H1 (cell line): ENCODE measurements at regions not wholly inside any gene's neighbourhood (a gene's known extent, or its start where the extent isn't known, plus 50 kb on each side); places are given as distances from the start of the nearest gene placed in this dataset.
A peak's percentile ranks its signal among the peaks of the same experiment; 100 is the strongest.

Source experiments
- CTCF ChIA-PET: fragments of 300-600 bp; sonication (Branson Sonifier 250); formaldehyde crosslinking; loops from one replicate; lab custom pipeline; 2021; ENCODE audit not compliant: partially characterized antibody; lab: Charles Lee
- POLR2A ChIA-PET: fragments of 300-600 bp; sonication (Branson Sonifier 250); formaldehyde crosslinking; loops from one replicate; lab custom pipeline; 2021; ENCODE audit warnings: inconsistent platforms; ENCODE audit not compliant: partially characterized antibody; lab: Charles Lee
- DNase-seq, 2 experiments: peaks; one replicate each; pipeline versions ENCODE4 v3.0.0 to v3.0.0-alpha.2; 2010 to 2022; ENCODE audit warnings: low spot score in 2 of 2, low read depth in 1 of 2, mixed read lengths in 1 of 2
- FAIRE-seq: peaks from 2 replicates; lab custom pipeline; 2011; peaks lifted over from hg19 to GRCh38; lab: Jason Lieb, UNC
- H2AFZ ChIP-seq: 2 replicates; pipeline ENCODE4 v1.8.1; 2012; ENCODE audit warnings: low read length, inconsistent platforms
- H2AK5ac ChIP-seq: 2 replicates; pipeline ENCODE4 v1.6.1; 2013; ENCODE audit warnings: low read depth, low read length
- H2BK120ac ChIP-seq: replicated peaks from 2 replicates; pipeline ENCODE3; 2013; ENCODE audit warnings: low read depth, low read length, inconsistent platforms
- H2BK12ac ChIP-seq: 2 replicates; pipeline ENCODE4 v1.6.1; 2013; ENCODE audit warnings: low read depth, low read length
- H2BK15ac ChIP-seq: 2 replicates; pipeline ENCODE4 v1.6.1; 2013; ENCODE audit warnings: low read length
- H2BK20ac ChIP-seq: 2 replicates; pipeline ENCODE4 v1.6.1; 2013; ENCODE audit warnings: low read length
- H2BK5ac ChIP-seq: 2 replicates; pipeline ENCODE4 v1.6.1; 2013; ENCODE audit warnings: low read depth, low read length
- H3K14ac ChIP-seq: 2 replicates; pipeline ENCODE4 v1.6.1; 2013; ENCODE audit warnings: inconsistent platforms; ENCODE audit not compliant: insufficient read length
- H3K18ac ChIP-seq: 2 replicates; pipeline ENCODE4 v1.6.1; 2013; ENCODE audit warnings: low read length; ENCODE audit errors: extremely low read depth
- H3K23ac ChIP-seq: 2 replicates; pipeline ENCODE4 v1.6.1; 2013; ENCODE audit warnings: inconsistent platforms; ENCODE audit not compliant: insufficient read length
- H3K23me2 ChIP-seq: 2 replicates; pipeline ENCODE4 v1.6.1; 2013; ENCODE audit warnings: low read depth, low read length
- H3K27ac ChIP-seq: 2 replicates; pipeline ENCODE4 v1.6.1; 2011; ENCODE audit warnings: low read depth, low read length, inconsistent platforms
- H3K27me3 ChIP-seq, 4 experiments: replicated peaks in 1 of 4; 1 replicate in 1 of 4; 2 replicates in 3 of 4; pipeline versions ENCODE4 v1.6.1 to v1.8.1; 2011 to 2013; ENCODE audit warnings: low read length in 3 of 4, mild to moderate bottlenecking in 3 of 4, inconsistent platforms in 2 of 4, mixed read lengths in 2 of 4, moderate library complexity in 1 of 4; ENCODE audit not compliant: control insufficient read depth in 3 of 4, insufficient read depth in 3 of 4; ENCODE audit errors: extremely low read depth in 1 of 4
- H3K36me3 ChIP-seq, 4 experiments: 2 replicates each; pipeline versions ENCODE4 v1.6.1 to v1.8.1; 2011 to 2013; ENCODE audit warnings: mild to moderate bottlenecking in 4 of 4, low read length in 3 of 4, moderate library complexity in 2 of 4, control low read depth in 1 of 4, inconsistent platforms in 1 of 4; ENCODE audit not compliant: insufficient read depth in 4 of 4, control insufficient read depth in 2 of 4
- H3K4ac ChIP-seq: replicated peaks from 2 replicates; pipeline ENCODE3; 2013; ENCODE audit warnings: low read length, low read depth, mixed read lengths, inconsistent platforms; ENCODE audit not compliant: insufficient read length
- H3K4me1 ChIP-seq, 4 experiments: replicated peaks in 1 of 4; 1 replicate in 1 of 4; 2 replicates in 3 of 4; pipeline versions ENCODE4 v1.6.1 to v1.8.1; 2011 to 2013; ENCODE audit warnings: low read length in 3 of 4, inconsistent platforms in 2 of 4, mixed read lengths in 1 of 4; ENCODE audit not compliant: insufficient read depth in 4 of 4, control insufficient read depth in 3 of 4
- H3K4me2 ChIP-seq, 2 experiments: 2 replicates each; pipeline versions ENCODE4 v1.6.1 to v1.8.1; 2011 to 2013; ENCODE audit warnings: low read depth in 2 of 2, low read length in 2 of 2, control low read depth in 1 of 2, inconsistent platforms in 1 of 2, mild to moderate bottlenecking in 1 of 2; ENCODE audit not compliant: insufficient read depth in 1 of 2
- H3K4me3 ChIP-seq, 4 experiments: fragments of 200-600, 300-600 bp in 1 of 4; sonication (generic), shearing (Covaris generic), sonication (Bioruptor Twin) in 1 of 4; 2 replicates each; pipeline versions ENCODE4 v1.5.1 to v1.8.1; 2011 to 2016; ENCODE audit warnings: low read length in 4 of 4, low read depth in 3 of 4, control low read depth in 2 of 4, inconsistent platforms in 2 of 4, mild to moderate bottlenecking in 2 of 4, mixed read lengths in 1 of 4, moderate library complexity in 1 of 4; ENCODE audit not compliant: insufficient read depth in 2 of 4; ENCODE audit errors: extremely low read depth in 1 of 4
- H3K56ac ChIP-seq: replicated peaks from 2 replicates; pipeline ENCODE3; 2013; ENCODE audit warnings: low read depth, mild to moderate bottlenecking, mixed read lengths, low read length, inconsistent platforms; ENCODE audit not compliant: insufficient read length
- H3K79me1 ChIP-seq: 2 replicates; pipeline ENCODE4 v1.6.1; 2013; ENCODE audit warnings: low read depth, low read length, control low read depth
- H3K79me2 ChIP-seq, 2 experiments: 2 replicates each; pipeline versions ENCODE4 v1.6.1 to v1.8.1; 2012 to 2013; ENCODE audit warnings: low read length in 2 of 2, mild to moderate bottlenecking in 2 of 2, inconsistent platforms in 1 of 2; ENCODE audit not compliant: insufficient read depth in 2 of 2, control insufficient read depth in 1 of 2
- H3K9ac ChIP-seq, 4 experiments: replicated peaks in 1 of 4; 1 replicate in 1 of 4; 2 replicates in 3 of 4; pipeline versions ENCODE4 v1.6.1 to v1.8.1; 2011 to 2013; ENCODE audit warnings: low read depth in 3 of 4, low read length in 3 of 4, control low read depth in 2 of 4, mild to moderate bottlenecking in 2 of 4, moderate library complexity in 2 of 4, inconsistent platforms in 1 of 4; ENCODE audit errors: extremely low read depth in 1 of 4
- H3K9me3 ChIP-seq, 2 experiments: 2 replicates each; pipeline versions ENCODE4 v1.6.1 to v1.8.1; 2012 to 2013; ENCODE audit warnings: mild to moderate bottlenecking in 2 of 2, moderate library complexity in 2 of 2, control low read depth in 1 of 2, inconsistent platforms in 1 of 2, low read depth in 1 of 2, low read length in 1 of 2, mixed read lengths in 1 of 2; ENCODE audit not compliant: insufficient read depth in 2 of 2
- H4K20me1 ChIP-seq, 2 experiments: replicated peaks in 1 of 2; 2 replicates each; pipeline versions ENCODE3 to v1.8.1; 2011 to 2013; ENCODE audit warnings: inconsistent platforms in 2 of 2, low read length in 2 of 2, mild to moderate bottlenecking in 1 of 2; ENCODE audit not compliant: insufficient read depth in 2 of 2, control insufficient read depth in 1 of 2
- H4K5ac ChIP-seq: 2 replicates; pipeline ENCODE4 v1.6.1; 2013; ENCODE audit warnings: low read length, low read depth, mixed read lengths, inconsistent platforms; ENCODE audit not compliant: insufficient read length
- H4K8ac ChIP-seq: 2 replicates; pipeline ENCODE4 v1.8.0; 2013; ENCODE audit warnings: mild to moderate bottlenecking, moderate library complexity, low read length, inconsistent platforms; ENCODE audit not compliant: insufficient read depth; ENCODE audit errors: extremely low read depth
- H4K91ac ChIP-seq: replicated peaks from 2 replicates; pipeline ENCODE3; 2013; ENCODE audit warnings: low read length, mixed read lengths, inconsistent platforms; ENCODE audit not compliant: insufficient read length
- CTCF ChIP-seq, 3 experiments: IDR thresholded peaks; 1 replicate in 2 of 3; 2 replicates in 1 of 3; pipeline versions ENCODE4 v1.5.1 to v1.6.1; 2011; ENCODE audit warnings: low read length in 3 of 3, mild to moderate bottlenecking in 3 of 3, inconsistent platforms in 2 of 3, low read depth in 1 of 3, moderate library complexity in 1 of 3; ENCODE audit not compliant: insufficient read depth in 1 of 3; ENCODE audit errors: control extremely low read depth in 1 of 3
- E2F6 ChIP-seq: IDR thresholded peaks from 2 replicates; pipeline ENCODE4 v1.6.1; 2012; ENCODE audit warnings: inconsistent platforms
- JUN ChIP-seq: IDR thresholded peaks from 2 replicates; pipeline ENCODE4 v1.6.1; 2011; ENCODE audit warnings: low read depth, mild to moderate bottlenecking, improper control_type of control experiment, low read length
- NANOG ChIP-seq: IDR thresholded peaks from 2 replicates; pipeline ENCODE4 v1.6.1; 2011; ENCODE audit warnings: low read length, low read depth, mild to moderate bottlenecking, inconsistent platforms; ENCODE audit not compliant: insufficient read depth, poor library complexity, severe bottlenecking
- RAD21 ChIP-seq, 2 experiments: IDR thresholded peaks in 1 of 2; conservative IDR thresholded peaks in 1 of 2; 2 replicates each; pipeline ENCODE4 v1.6.1; 2011; ENCODE audit warnings: low read depth in 2 of 2, low read length in 2 of 2, improper control_type of control experiment in 1 of 2, inconsistent platforms in 1 of 2, mild to moderate bottlenecking in 1 of 2, moderate library complexity in 1 of 2
- RFX5 ChIP-seq: IDR thresholded peaks from 2 replicates; pipeline ENCODE4 v1.6.1; 2011; ENCODE audit warnings: low read depth, low read length, improper control_type of control experiment, borderline replicate concordance
- YY1 ChIP-seq: IDR thresholded peaks from 2 replicates; pipeline ENCODE4 v1.6.1; 2011; ENCODE audit warnings: low read depth, mild to moderate bottlenecking, low read length
- WGBS, 2 experiments: shearing (Covaris generic) in 1 of 2; methylation state at CpG; one replicate each; pipeline versions ENCODE4 v1.1.6 to v1.1.7; 2013 to 2015; ENCODE audit warnings: low lambda C conversion rate in 2 of 2, mixed read lengths in 2 of 2, inconsistent platforms in 1 of 2, low coverage in 1 of 2, missing lambda C conversion rate in 1 of 2; ENCODE audit not compliant: insufficient replicate concordance in 2 of 2, insufficient coverage in 1 of 2, insufficient read length in 1 of 2; ENCODE audit errors: extremely low coverage in 1 of 2, missing lambda C conversion rate in 1 of 2; 5-methylcytosine and 5-hydroxymethylcytosine counted together

- no peaks in the 10 kb centered on the region for H4K20me1 ChIP-seq
- peak overlapping the region; percentile 2; the same call in 1 of the 2 replicates for H2BK20ac ChIP-seq
- no peak overlapping the region for H3K18ac ChIP-seq
- H3K9ac ChIP-seq = no peak overlapping the region
- POLR2A ChIA-PET = interaction anchor here (0.9 to 1.7 kb wide), 3 partner anchors 8 to 367 kb away, joined by 3 to 4 read pairs (median 4); no protein-coding TSS in a partner anchor
- H3K4me2 ChIP-seq = no peak overlapping the region
- no peaks in the 10 kb centered on the region for H3K36me3 ChIP-seq
- 92% methylated on average over 12 of the region's 12 CpGs; no CpG with 5 or more reads in 1 of the 2 experiments for WGBS, 2 experiments
- H2BK5ac ChIP-seq = peak overlapping the region; percentile 1; the same call in 1 of the 2 replicates
- peak overlapping the region; percentile 29 for H4K91ac ChIP-seq
- CTCF ChIA-PET = interaction anchor here (0.8 to 2.5 kb wide), 9 partner anchors 10 to 164 kb away, joined by 3 to 11 read pairs (median 4); no protein-coding TSS in a partner anchor
- no peak overlapping the region for H2AK5ac ChIP-seq
- no peak for FAIRE-seq
- H3K23ac ChIP-seq = no peak overlapping the region
- DNase-seq = no peak
- H4K5ac ChIP-seq = no peak overlapping the region
- no peaks in the 10 kb centered on the region for H3K9me3 ChIP-seq
- H3K4me1 ChIP-seq = peaks cover under 1 to 13% (median 7%) of the 10 kb centered on the region in 4 experiments; a peak in 6 of 7 replicates
- no peak overlapping the region for H3K56ac ChIP-seq
- H2BK120ac ChIP-seq = peak overlapping the region; percentile 34
- no peak overlapping the region for H2AFZ ChIP-seq
- no peaks in the 10 kb centered on the region for H3K79me1 ChIP-seq
- H2BK15ac ChIP-seq = peak overlapping the region; percentile 51; the same call in 1 of the 2 replicates
- H3K27ac ChIP-seq = no peak overlapping the region
- peaks cover 4% of the 10 kb centered on the region; the same call in 1 of the 2 replicates for H3K23me2 ChIP-seq
- no peaks in the 10 kb centered on the region for H3K79me2 ChIP-seq
- H4K8ac ChIP-seq = no peak overlapping the region; the same call in 1 of the 2 replicates
- peak overlapping the region; percentile 79 for H3K4ac ChIP-seq
- H3K14ac ChIP-seq = no peak overlapping the region
- H3K27me3 ChIP-seq = peaks cover 0 to 2% (median 0%) of the 10 kb centered on the region in 4 experiments; a peak in 1 of 7 replicates
- H2BK12ac ChIP-seq = peak overlapping the region; percentile 91
- no peak overlapping the region for H3K4me3 ChIP-seq
- TF ChIP-seq RAD21 (IDR thresholded peaks at IDR 0.05 in 1 of 2, conservative IDR thresholded peaks at IDR 0.05 in 1 of 2; ENCODE audit: low read depth in 2 of 2, low read length in 2 of 2) (peak; percentile 24 to 37; a peak in 2 of 4 replicates), JUN (no peak), NANOG (no peak), YY1 (no peak), CTCF (IDR thresholded peaks at IDR 0.05; ENCODE audit: control extremely low read depth in 1 of 3, insufficient read depth in 1 of 3, low read depth in 1 of 3, low read length in 3 of 3) (peak; percentile 30 to 46 (median 44)), RFX5 (no peak), E2F6 (peak; percentile 31; the same call in 1 of the 2 replicates)
Observed at GRCh38 chr10:78408671-78409472, 375.2 kb downstream of the RPS24 start.
